Osteocyte (in vitro differentiated cells): ENCODE measurements at regions not wholly inside any gene's neighbourhood (a gene's known extent, or its start where the extent isn't known, plus 50 kb on each side); places are given as distances from the start of the nearest gene placed in this dataset.
"Not testable (repeated sequence)": the region's sequence is repeated elsewhere in the genome, so short reads cannot be mapped to it uniquely, and the experiment has no call there.

Experiments used
- DNase-seq: peaks from one replicate; pipeline ENCODE4 v3.0.0; 2021; ENCODE audit warnings: mixed read lengths; ENCODE audit not compliant: unreplicated experiment; ENCODE audit errors: extremely low spot score
- H3K27ac Mint-ChIP-seq: one replicate; pipeline ENCODE4 v1.8.0; 2021; ENCODE audit warnings: mild to moderate bottlenecking, mixed read lengths; ENCODE audit not compliant: unreplicated experiment
- H3K27me3 Mint-ChIP-seq: one replicate; pipeline ENCODE4 v1.8.0; 2021; ENCODE audit warnings: mixed read lengths; ENCODE audit not compliant: unreplicated experiment
- H3K36me3 Mint-ChIP-seq: one replicate; pipeline ENCODE4 v1.8.0; 2021; ENCODE audit warnings: mixed read lengths; ENCODE audit not compliant: unreplicated experiment
- H3K4me1 Mint-ChIP-seq: one replicate; pipeline ENCODE4 v1.8.0; 2021; ENCODE audit warnings: mixed read lengths; ENCODE audit not compliant: unreplicated experiment
- H3K4me3 Mint-ChIP-seq: one replicate; pipeline ENCODE4 v1.8.0; 2021; ENCODE audit warnings: mild to moderate bottlenecking, moderate library complexity, mixed read lengths; ENCODE audit not compliant: unreplicated experiment
- H3K9me3 Mint-ChIP-seq: one replicate; pipeline ENCODE4 v1.8.0; 2021; ENCODE audit warnings: mixed read lengths; ENCODE audit not compliant: unreplicated experiment
- TF ChIP-seq, protein P1 (sequence below): fragments of 200-600 bp; sonication (generic); IDR thresholded peaks from 2 replicates; pipeline ENCODE4 v1.5.0; 2021; ENCODE audit warnings: antibody characterized with exemption, mild to moderate bottlenecking, moderate library complexity

DNA sequence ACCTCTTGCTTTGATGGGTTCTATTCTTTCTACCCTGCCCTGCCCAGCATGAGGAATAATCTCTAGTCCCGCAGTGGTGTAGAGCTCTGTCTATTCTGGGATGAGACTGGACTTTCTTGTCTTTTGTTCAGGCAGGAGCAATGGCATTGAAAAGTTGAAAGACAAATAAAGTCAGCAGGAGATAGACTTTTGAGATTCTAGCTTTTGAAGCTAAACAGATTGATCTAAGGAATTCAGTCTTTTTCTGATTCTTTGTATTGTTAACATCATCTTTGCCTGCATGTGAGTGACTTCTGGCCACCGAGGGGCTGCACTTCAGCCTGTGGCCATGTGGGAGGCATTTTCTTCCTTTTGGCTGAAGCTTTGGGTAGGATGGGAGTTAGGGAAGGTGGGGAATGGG lies 132.4 kb downstream of the MRPL57 start:
- Mint-ChIP-seq H3K4me3 (no peak overlapping the region), H3K36me3 (peaks cover 12% of the 10 kb centered on the region), H3K27me3 (no peaks in the 10 kb centered on the region), H3K9me3 (no peaks in the 10 kb centered on the region), H3K4me1 (no peaks in the 10 kb centered on the region), H3K27ac (no peak overlapping the region)
- TF ChIP-seq, protein P1, sequence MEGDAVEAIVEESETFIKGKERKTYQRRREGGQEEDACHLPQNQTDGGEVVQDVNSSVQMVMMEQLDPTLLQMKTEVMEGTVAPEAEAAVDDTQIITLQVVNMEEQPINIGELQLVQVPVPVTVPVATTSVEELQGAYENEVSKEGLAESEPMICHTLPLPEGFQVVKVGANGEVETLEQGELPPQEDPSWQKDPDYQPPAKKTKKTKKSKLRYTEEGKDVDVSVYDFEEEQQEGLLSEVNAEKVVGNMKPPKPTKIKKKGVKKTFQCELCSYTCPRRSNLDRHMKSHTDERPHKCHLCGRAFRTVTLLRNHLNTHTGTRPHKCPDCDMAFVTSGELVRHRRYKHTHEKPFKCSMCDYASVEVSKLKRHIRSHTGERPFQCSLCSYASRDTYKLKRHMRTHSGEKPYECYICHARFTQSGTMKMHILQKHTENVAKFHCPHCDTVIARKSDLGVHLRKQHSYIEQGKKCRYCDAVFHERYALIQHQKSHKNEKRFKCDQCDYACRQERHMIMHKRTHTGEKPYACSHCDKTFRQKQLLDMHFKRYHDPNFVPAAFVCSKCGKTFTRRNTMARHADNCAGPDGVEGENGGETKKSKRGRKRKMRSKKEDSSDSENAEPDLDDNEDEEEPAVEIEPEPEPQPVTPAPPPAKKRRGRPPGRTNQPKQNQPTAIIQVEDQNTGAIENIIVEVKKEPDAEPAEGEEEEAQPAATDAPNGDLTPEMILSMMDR, result no peak
- DNase-seq, result no peak

DNA sequence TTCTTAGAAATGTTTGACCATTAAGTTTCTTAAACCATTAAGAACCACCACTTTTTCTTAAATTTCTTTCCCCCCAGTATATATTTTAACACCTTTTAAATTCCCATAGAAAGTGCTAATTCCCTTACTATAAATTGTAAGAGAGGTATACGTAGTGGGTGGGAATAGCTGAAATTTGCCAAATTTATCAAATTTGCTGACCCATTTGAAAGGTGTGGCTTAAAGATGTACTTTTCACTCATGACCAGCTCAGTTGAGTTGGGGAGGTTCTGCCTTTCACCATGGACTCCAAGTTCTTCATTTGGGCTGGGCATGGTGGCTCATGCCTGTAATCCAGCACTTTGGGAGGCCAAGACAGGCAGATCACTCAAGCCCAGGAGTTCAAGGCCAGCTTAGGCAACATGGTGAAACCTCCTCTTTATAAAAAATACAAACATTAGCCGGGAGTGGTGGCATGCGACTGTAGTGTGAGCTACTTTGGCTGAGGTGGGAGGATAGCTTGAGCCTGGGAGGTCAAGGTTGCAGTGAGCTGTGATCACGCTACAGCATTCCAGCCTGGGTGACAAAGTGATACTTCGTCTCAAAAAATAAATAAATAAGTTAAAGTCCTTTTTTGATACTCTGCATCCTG lies 133.2 kb downstream of the MRPL57 start:
- TF ChIP-seq, protein P1, result no peak
- Mint-ChIP-seq H3K4me1 (no peaks in the 10 kb centered on the region), H3K9me3 (no peaks in the 10 kb centered on the region), H3K4me3 (no peak overlapping the region), H3K27me3 (no peaks in the 10 kb centered on the region), H3K27ac (no peak overlapping the region), H3K36me3 (peaks cover 7% of the 10 kb centered on the region)
- DNase-seq, result no peak

DNA sequence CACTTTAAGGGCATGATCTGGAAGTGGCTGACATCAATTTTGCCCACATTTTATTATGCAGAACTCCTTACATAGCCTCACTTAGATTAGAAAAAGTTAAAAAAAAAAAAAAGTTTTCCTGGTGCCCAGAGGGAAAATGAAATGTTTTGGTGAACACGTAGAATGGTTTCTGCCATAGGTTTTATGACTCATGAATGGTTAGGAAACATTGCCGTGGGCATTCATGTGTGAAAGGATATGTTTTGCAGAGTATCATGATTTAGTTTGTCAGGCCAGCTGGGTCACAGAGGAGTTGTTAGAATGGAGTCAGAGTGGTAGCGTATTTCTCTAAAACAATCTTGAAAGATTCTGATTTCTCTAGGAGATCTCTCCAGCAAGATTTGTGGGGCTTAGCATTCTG lies 133.8 kb downstream of the MRPL57 start:
- H3K4me3 Mint-ChIP-seq, result no peak overlapping the region
- TF ChIP-seq, protein P1, result no peak
- H3K9me3 Mint-ChIP-seq, result no peaks in the 10 kb centered on the region
- DNase-seq, result no peak
- H3K27ac Mint-ChIP-seq, result no peak overlapping the region
- H3K4me1 Mint-ChIP-seq, result no peaks in the 10 kb centered on the region
- H3K27me3 Mint-ChIP-seq, result no peaks in the 10 kb centered on the region
- peaks cover 7% of the 10 kb centered on the region for H3K36me3 Mint-ChIP-seq

DNA sequence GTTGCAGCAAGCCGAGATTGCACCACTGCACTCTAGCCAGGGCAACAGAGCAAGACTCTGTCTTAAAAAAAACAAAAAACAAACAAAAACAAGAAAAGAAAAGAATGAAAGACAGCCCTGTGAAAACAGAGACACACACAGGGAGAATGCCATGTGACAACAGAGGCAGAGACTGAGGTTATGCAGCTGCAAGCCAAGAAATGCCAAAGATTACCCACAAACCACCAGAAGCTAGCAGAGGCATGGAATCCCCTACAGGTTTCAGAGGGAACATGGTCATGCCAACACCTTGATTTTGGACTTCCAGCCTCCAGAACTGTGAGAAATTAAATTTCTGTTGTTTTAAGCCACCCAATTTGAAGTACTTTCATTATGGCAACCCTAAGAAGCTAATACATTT lies 138.5 kb downstream of the MRPL57 start:
- peaks cover 12% of the 10 kb centered on the region for H3K36me3 Mint-ChIP-seq
- H3K4me1 Mint-ChIP-seq, H3K27me3 Mint-ChIP-seq, H3K27ac Mint-ChIP-seq, H3K4me3 Mint-ChIP-seq, H3K9me3 Mint-ChIP-seq: not testable (repeated sequence)
- DNase-seq, result peak; percentile 32

DNA sequence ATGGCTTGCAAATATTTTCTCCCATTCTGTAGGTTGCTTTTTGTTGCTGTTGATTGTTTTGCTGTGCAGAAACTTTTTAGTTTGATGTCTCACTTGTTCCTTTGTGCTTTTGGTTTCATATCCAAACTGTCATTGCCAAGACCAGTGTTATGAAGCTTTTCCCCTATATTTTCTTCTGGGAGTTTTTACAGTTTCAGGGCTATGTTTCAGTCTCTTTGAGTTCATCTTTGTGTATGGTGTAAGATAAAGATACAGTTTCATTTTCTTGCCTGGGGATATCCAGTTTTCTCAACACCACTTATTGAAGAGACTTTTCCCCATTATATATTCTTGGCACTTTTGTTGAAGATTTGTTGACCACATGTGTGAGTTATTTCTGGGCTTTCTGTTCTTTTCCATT lies 139.9 kb downstream of the MRPL57 start:
- Mint-ChIP-seq H3K27ac (no peak overlapping the region), H3K4me3 (no peak overlapping the region), H3K27me3 (no peaks in the 10 kb centered on the region), H3K4me1 (no peaks in the 10 kb centered on the region), H3K36me3 (peaks cover 9% of the 10 kb centered on the region), H3K9me3 (no peaks in the 10 kb centered on the region)
- TF ChIP-seq, protein P1, result no peak
- no peak for DNase-seq
